ENCODE measurements at regions not wholly inside any gene's neighbourhood (a gene's known extent, or its start where the extent isn't known, plus 50 kb on each side); places are given as distances from the start of the nearest gene placed in this dataset.

DNA sequence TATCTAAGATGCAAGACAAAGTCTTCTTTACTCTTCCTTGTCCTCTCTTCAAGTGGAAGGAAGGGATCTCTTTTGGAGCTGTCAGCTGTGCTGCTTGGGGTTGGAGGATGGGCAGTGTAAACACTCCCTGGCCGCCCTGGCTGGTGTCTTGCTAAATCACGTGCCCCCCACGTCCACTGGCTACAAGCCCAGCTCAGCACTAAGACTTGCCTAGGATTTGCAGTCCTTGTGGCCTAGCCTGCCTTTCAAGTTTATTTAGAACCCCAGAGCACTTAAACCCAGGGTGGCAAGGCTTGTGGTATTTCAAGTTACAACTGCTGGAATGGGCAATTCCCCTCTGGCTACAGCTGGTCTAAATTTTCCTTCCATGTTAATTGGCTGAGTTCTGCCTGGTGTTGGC lies 272.4 kb upstream of the MYO3A start:
- no peak for DNase-seq (ENCODE audit: low spot score)

GRCh38 chr10:25666276-25666675 lies 267.8 kb upstream of the MYO3A start:
- no peak for DNase-seq (ENCODE audit: low spot score)

DNA sequence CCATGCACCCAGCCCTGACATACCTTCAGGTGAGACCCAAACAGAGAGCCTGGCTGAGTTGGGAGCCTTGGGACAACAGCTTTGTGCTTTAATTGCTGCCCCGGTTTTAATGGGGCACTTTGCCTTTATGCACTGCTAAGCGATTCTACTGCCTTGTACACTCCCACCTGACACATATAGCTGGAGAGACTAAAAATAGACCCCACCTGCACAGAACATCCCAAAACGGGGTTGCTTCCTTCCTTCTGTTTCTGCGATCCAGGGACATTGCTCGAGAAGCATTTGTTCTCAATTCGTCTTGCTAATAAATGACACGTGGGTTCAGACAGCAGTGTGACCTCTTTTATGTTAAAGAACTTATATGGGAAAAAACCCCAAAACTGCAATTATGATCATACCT lies 258.8 kb upstream of the MYO3A start:
- DNase-seq (ENCODE audit: low spot score): no peak

DNA sequence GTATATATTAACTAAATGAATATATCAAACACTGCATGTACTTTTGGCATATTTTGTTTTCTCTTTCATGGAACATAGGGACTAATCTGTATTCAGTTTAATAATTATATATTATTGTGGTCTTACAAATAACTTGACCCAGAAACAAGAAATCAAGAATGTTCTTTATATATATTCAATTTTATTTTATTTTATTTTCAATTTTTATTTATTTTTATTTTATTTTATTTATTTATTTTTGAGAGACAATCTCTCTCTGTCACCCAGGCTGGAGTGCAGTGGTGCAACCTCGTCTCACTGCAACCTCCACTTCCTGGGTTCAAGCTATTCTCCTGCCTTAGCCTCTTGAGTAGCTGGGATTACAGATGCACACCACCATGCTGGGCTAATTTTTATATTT lies 258.4 kb upstream of the MYO3A start:
- DNase-seq (ENCODE audit: low spot score): no peak

- DNase-seq (ENCODE audit: low spot score): no peak
Observed at GRCh38 chr10:25678220-25678619, 255.8 kb upstream of the MYO3A start.

GRCh38 chr10:25678666-25679065 lies 255.4 kb upstream of the MYO3A start:
- no peak for DNase-seq (ENCODE audit: low spot score)

- no peak for DNase-seq (ENCODE audit: low spot score)
Observed at GRCh38 chr10:25682203-25682851, 251.7 kb upstream of the MYO3A start.

DNA sequence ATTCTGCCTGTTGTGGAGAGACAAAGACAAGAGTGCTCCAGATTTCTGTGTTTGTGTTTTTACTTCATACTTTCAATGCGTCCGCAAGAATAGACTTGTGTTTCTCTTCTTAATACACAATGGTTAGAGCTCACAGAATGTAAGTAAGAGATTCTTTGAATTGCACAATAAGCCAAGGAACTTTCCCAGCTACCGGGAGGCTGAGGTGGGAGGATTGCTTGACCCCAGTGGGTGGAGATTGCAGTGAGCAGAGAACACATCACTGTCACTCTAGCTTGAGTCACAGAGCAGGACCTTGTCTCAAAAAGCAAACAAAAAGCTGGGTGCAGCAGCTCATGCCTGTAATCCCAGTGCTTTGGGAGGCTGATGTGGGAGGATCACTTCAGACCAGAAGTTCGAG lies 250.7 kb upstream of the MYO3A start:
- no peak for DNase-seq (ENCODE audit: low spot score)

- DNase-seq (ENCODE audit: low spot score): no peak
Observed at GRCh38 chr10:25687521-25687920, 246.5 kb upstream of the MYO3A start.

- DNase-seq (ENCODE audit: low spot score): no peak
Observed at GRCh38 chr10:25689346-25690100, 244.5 kb upstream of the MYO3A start.

DNA sequence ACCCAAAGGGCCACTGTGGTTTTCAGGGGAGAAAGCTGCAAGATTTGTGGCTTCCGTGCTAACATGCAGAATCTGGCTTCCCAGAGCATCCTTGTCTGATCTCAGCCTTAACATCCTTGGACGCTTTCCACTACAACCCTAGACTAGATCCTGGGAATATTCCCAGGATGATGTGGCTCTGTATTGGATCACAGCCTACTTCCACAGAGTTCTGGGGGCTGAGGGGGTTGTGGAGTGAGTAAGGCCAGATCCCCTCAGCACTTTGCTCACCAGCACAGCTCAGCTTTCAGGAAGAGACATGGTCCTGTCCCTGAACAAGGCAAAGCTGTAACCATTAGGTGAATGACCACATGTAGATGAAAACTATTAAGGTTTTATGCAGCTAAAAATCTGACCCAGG lies 241.3 kb upstream of the MYO3A start:
- no peak for DNase-seq (ENCODE audit: low spot score)

- no peak for DNase-seq (ENCODE audit: low spot score)
Observed at GRCh38 chr10:25694206-25694933, 239.7 kb upstream of the MYO3A start.

GRCh38 chr10:25694971-25695370 lies 239.1 kb upstream of the MYO3A start:
- no peak for DNase-seq (ENCODE audit: low spot score)

DNA sequence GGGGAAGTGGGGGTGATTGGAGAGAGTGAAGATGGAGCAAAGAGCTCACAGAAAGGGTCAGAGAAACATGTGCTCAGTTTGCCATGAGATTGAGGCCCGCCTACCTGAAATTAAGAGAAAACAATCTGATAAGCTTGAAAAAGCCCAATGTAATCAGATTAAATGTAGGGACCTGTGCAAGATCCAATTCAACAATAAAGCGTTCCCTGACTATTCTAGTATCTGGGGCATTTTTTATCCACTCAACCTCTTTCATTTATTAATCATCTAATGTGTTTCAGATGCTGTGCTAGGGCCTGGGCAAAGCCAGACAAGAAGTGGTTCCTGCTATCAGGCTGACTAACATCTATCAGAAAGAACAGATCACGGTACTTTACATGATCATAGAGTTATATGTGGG lies 238.4 kb upstream of the MYO3A start:
- no peak for DNase-seq (ENCODE audit: low spot score)

DNA sequence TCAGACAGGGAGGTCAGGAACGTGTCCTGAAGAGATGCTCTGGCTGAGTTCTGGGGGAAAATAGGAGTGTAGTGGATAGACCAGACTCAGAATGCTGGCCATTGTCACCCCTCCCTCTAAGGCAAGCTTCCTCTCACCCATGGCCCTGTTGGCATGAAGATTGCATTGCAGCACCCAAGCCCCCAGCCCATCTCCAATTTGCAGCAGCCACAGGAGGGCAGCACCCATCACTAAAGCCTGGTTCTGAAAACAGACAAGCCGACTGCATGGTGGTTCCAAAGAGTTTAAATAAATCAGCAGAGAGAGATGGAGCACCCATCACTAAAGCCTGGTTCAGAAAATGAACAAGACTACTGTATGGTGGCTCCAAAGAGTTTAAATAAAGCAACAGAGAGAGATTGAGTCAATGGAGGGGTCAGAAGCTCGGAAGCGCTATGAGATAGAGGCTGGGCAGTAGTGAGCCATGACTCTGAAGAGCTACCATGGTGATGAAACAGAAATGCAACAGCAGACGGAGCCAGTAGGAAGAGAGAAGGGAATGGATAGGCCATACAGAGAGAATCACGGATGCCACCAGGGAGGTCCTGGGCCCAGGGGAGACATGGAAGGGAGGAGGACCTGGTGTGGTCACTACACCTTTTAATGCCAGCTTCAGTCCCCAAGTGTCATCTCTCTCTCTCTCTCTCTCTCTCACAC lies 237.9 kb upstream of the MYO3A start:
- no peak for DNase-seq (ENCODE audit: low spot score)

DNA sequence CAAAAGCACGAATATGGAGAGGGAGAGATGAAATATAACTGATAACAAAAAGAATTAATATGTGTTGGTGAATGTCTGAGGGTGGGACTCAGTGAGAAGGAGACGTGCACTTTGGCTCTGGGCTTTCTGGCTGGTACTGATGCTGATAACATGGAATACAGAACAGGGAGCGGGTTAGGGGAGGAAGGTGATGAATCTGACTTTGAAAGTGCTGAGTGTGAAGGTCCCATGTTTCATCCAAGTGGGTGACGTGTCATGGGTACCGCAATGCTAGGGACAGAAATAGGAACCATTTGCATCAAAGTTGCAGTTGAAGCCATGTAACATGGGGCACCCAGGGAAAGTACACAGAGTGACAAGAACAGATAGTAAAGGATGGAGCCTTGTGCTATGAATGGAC lies 236.6 kb upstream of the MYO3A start:
- no peak for DNase-seq (ENCODE audit: low spot score)

DNA sequence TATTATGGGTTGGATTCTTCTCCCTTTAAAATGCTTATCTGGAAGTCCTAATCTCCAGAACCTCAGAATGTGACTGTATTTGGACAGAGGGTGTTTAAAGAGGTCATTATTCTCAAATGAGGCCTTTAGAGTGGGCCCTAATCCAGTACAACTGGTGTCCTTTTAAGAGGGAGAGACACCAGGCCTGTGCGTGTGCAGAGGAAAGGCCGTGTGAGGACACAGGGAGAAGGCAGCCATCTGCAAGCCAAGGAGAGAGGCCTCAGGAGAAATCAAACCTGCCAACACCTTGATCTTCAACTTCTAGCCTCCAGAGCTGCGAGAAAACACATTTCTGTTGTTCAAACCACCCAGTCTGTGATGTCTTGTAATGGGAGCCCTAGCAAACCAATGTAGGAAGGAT lies 235.4 kb upstream of the MYO3A start:
- DNase-seq (ENCODE audit: low spot score): no peak

GRCh38 chr10:25699631-25700030 lies 234.4 kb upstream of the MYO3A start:
- DNase-seq (ENCODE audit: low spot score): no peak

DNA sequence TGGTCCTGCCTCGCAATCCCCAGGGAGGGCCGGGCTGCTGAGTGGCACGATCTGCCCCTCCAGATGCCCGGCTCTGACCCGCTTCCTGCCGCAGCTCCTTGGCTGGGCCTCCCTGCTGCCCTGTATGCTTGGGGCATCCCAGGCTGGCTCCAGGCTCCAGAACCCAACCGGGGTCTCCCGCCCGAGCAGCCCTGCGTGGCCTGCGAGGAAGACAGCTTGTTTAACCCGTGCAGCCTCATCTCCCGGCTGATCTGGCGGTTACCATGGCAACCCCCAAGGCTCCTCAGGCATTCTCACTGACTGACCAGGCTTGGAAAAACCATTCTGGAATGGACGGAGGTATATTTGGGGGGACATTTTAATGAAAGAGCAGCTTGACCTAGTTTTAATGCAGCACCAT lies 232.4 kb upstream of the MYO3A start:
- DNase-seq (ENCODE audit: low spot score): peak; percentile 83

DNA sequence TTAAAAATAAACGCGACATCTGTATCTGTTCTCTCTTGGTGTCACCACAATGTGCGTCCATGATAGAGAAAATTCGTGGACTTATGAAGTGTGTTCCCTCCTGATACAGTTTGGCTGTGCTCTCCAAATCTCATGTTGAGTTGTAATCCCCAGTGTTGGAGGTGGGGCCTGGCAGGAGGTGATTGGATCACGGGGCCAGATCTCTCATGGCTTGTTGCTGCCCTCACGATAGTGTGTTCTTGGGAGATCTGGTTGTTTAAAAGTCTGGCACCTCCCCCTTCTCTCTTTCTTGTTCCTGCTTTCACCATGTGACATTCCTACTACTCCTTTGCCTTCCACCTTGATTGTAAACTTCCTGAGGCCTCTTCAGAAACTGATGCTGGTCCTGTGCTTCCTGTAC lies 229.4 kb upstream of the MYO3A start:
- DNase-seq (ENCODE audit: low spot score): no peak

DNA sequence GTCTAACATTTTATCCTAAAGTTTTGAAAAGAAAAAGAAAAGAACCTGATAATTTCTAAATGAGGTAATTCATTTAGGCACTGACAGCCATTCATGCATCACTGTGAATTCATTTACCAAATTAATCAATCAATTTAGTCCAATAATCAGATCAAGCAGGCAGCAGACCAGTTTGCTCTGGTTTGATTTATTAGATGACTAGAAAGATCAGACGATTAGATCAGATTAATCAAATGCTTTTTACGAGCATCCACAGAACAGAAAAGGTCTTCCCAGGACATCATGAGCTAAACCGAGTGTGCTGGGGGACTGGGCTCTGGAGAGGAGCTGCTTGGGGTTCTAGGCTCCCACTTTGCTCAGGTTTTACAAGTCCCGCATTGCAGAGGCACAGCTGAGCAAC lies 226.5 kb upstream of the MYO3A start:
- no peak for DNase-seq (ENCODE audit: low spot score)

- no peak for DNase-seq (ENCODE audit: low spot score)
Observed at GRCh38 chr10:25707976-25708671, 225.9 kb upstream of the MYO3A start.
